GM18870 (cell line): ENCODE measurements at regions not wholly inside any gene's neighbourhood (a gene's known extent, or its start where the extent isn't known, plus 50 kb on each side); places are given as distances from the start of the nearest gene placed in this dataset.
"Not testable (repeated sequence)": the region's sequence is repeated elsewhere in the genome, so short reads cannot be mapped to it uniquely, and the experiment has no call there.

Experiments used
- ATAC-seq: cut with Tn5 transposase; IDR thresholded peaks from one replicate; pipeline ENCODE4 v1.9.1; 2021; ENCODE audit warnings: moderate library complexity; ENCODE audit not compliant: unreplicated experiment

DNA sequence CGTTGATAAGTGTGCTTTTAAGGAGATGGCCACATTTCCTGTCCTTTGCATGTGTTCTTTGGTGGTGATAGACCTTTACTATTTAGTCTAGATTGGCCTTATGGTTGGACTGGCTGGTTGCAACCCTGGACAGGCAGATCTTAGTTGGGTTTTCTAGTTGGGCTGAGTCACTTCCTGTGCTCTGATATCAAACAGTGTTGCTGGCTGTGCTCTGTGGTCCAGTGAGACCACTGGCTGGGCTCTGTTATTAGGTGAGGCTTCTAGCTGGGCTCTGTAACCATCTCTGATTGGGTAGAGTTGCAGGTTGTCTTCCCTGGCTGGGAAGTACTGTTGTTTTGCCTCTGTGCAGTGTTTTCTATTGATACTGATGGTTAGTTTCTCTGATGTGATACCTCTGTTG is 432.5 kb downstream of the LRRC70 start:
- no peak for ATAC-seq

DNA sequence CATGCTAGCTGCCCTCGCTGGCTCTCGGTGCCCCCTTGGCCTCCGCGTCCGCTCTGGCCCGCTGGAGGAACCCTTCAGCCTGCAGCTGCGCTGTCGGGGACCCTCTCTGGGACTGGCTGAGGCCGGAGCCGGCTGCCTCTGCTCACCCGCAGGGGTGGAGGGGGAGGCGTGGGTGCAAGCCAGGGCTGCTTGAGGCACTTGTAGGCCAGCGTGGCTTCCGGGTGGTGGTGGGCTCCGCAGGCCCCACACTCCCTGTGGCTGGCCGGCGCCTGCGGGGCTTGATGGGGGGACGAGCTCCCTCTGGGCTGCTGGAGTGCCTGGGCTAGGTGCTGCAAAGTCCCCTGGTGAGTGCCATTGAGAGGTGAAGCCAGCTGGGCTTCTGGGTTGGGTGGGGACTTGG is 429.6 kb downstream of the LRRC70 start:
- ATAC-seq = no peak

GRCh38 chr5:62994842-62995241 is 416.2 kb downstream of the LRRC70 start:
- not testable (repeated sequence) for ATAC-seq

DNA sequence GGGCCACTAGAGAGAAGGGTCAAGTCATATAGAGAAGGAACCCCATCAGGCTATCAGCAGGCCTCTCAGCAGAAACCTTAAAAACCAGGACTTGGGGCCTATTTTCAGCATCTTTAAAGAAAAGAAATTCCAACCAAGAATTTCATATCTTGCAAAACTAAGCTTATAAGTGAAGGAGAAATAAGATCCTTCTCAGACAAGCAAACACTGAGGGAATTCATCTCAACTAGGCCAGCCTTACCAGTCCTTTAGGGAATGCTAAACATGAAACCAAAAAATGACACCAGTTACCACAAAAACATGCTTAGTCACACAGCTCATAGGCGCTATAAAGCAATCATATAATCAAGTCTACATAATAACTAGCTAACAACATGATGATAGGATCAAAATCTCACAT is 407.1 kb downstream of the LRRC70 start:
- ATAC-seq = no peak

DNA sequence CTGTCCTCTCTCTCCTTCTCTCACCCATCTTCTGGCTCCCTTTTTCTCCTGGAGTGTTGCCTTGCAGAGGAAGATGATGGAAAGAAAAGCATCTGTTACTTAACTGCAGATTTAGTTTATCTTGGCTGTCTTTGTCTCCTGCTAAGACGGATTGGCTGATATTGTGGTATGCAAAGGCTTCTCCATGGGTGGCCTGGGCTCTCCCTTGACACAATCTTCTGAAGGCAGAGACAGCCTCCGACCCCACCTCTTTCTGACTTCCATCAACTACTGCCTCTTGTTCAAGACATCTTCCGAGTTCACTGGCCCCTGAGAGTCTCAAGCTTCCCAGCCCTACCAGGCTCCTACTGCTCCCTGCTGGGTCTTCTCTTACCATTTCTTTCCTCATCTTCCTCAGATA is 403.7 kb downstream of the LRRC70 start:
- no peak for ATAC-seq

DNA sequence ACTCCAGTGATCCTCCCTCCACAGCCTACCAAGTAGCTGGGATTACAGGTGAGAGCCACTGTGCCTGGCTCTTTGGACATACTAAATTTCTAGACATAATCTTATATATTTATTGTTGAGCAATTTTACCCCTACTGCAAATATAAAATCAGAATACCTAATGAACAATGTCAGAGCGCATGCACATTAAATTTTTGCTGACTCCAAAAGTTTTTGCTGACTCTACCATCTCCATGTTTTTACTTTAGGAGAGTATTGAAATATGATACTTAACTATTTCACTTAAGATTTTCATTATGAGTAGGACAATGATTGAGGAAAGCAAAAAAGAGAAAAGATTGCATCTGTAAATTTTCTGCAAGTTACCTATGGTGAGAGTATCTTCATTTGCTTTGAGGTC is 402.3 kb downstream of the LRRC70 start:
- ATAC-seq = no peak

GRCh38 chr5:62979472-62979871 is 400.9 kb downstream of the LRRC70 start:
- ATAC-seq = no peak

GRCh38 chr5:62977661-62978060 is 399.0 kb downstream of the LRRC70 start:
- no peak for ATAC-seq

DNA sequence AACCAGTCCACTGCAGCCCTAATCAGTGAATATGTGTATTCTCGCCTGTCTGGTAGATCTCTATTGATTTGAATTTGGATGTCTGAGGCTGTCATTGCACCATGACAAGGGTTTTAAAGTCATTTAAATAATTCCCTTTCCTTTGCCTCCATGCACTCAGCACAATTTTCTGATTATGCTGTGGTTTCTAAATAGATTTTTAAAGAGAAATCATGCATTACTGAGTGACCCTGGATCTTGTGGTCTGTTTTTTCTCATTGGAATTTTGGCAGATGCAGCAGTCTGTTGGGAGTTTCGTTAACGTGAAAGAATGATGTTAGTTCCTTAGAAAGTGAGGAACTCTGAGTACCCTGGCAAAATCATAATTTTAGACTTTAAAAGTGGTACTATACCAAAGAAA is 396.0 kb downstream of the LRRC70 start:
- ATAC-seq = no peak

DNA sequence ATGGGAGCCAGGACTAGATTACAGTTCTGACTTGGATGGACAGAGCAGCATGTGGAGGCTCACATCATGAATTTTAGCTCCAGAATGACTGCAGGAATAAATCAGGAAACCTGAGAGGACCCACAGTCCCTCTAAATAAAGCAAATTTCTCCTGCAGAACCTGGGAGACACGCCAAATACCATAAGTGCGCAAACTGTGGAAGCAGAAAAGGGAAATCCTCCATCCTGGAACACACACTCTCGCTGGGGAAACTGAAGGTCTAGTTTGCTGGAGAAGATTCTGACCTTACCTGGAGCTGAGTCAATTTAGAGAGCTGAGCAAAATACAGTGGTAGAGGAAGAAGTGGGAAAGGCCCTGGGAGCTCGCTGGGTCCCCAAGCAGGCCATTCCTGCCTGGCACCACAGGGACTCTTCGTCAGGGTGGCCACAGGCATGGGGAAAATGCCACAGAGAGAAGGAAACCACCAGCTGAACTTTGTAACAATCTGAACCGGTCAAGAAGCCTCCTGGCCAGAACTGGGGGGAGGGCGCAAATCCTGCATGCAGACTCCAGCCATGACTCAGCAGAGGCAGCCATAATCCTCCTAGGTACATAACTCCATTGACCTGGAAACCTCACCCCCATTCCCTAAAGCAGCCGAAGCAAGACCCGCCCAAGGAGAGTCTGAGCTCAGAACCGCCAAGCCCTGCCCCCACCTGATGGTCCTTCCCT is 390.9 kb downstream of the LRRC70 start:
- ATAC-seq = no peak

- ATAC-seq = no peak
Observed at GRCh38 chr5:62964428-62964827, 385.8 kb downstream of the LRRC70 start.

- no peak for ATAC-seq
Observed at GRCh38 chr5:62960781-62961180, 382.2 kb downstream of the LRRC70 start.

DNA sequence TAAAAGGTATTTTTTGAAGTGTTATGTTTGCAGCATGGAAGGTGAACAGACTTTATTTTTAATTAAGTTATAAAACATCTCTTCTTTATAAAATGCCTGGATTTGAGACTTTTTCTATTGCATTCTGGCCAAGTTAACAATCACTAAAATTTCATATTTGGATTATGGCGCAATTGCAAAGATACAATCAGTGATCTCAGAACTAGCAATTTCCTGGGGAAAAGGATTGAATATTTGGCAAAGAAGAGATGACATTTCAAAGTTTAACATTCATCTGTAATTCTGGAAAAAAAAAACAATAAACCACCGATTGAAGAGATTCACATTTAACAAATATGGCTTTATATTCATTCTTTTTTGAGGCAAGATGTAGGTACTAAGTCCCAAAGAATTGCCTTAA is 378.0 kb downstream of the LRRC70 start:
- ATAC-seq = no peak

GRCh38 chr5:62954578-62954977 is 376.0 kb downstream of the LRRC70 start:
- no peak for ATAC-seq

GRCh38 chr5:62948301-62948700 is 369.7 kb downstream of the LRRC70 start:
- no peak for ATAC-seq

DNA sequence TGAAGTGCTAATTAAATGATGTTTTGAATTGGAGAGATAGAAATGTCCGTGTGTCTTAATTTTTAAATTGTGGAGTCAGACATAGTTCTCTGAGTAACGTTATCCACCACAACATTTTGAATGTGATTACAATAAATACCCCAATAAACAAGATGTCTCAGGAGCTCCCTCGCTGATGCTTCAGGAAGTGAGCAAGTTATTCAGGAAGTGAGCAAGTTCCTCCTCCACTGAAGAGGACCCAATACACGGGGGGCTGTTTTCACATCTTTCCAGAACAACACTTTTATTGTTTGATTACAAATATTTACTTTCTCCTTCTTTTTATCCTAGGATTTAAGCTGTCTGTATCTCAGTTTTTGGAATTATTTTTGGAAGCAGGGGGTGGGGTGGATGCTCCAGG is 363.8 kb downstream of the LRRC70 start:
- no peak for ATAC-seq

DNA sequence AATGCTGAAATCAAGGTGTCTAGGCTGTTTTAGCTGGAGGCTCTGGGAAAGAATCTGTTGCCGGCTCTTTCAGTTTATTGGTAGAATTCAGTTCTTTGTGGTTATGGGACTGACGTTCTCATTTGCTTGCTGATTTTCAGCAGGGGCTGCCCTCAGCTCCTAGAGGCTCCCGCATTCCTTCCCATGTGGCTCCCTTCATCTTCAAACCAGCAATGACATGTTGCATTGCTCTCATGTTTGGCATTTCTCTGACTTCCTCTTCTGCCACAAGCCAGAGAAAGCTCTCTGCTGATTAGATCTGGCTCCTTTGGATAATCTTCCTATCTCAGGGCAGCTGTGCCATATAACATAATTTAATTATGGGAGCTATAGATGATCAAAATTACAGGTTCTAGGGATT is 360.3 kb downstream of the LRRC70 start:
- ATAC-seq = no peak

- ATAC-seq = no peak
Observed at GRCh38 chr5:62937661-62938558, 359.3 kb downstream of the LRRC70 start.

- no peak for ATAC-seq
Observed at GRCh38 chr5:62935660-62936059, 357.0 kb downstream of the LRRC70 start.

DNA sequence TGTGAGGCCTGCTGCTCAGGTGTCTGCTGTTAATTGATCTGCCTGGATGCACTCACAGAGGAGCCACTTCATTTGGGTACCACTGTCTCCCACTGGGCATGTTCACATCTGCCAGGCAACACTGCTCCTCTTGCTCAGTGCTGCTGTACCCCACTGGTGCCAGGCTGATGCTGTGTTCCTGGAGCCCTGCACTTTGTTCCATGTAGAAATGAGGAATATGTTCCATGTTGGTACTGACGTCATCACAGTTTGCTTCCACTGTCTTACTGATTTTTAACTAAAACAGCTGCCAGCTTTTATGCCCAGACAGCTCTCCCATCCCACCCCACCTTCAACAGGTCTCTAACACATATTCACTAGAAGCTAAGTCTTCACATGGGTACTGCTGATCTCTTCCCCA is 355.7 kb downstream of the LRRC70 start:
- ATAC-seq = no peak

DNA sequence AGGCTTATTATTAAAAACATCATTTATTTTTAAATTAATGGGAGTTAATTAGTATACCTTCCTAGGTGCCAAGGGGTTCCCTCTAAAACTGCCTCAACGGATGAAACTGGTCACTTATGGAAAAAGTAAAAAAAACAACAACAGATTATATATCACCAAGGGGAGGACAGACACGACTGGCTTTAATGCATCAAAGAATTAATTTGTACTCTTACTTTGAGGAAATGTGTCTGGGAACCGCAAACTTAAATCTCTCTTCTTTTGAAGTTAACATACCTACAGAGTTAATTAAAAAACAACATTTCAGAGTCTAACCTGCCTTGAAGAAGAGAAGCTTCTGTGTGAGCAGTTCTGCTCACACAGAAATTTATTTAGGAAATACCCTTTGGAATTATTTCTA is 354.6 kb downstream of the LRRC70 start:
- no peak for ATAC-seq
